Panc1 (cell line): ENCODE measurements at regions not wholly inside any gene's neighbourhood (a gene's known extent, or its start where the extent isn't known, plus 50 kb on each side); places are given as distances from the start of the nearest gene placed in this dataset.

Experiments
- CTCF ChIP-seq: fragments of 450-650 bp; IDR thresholded peaks from 2 replicates; pipeline ENCODE4 v1.5.1; 2017; ENCODE audit warnings: mild to moderate bottlenecking
- POLR2AphosphoS5 ChIP-seq: IDR thresholded peaks from 2 replicates; pipeline ENCODE4 v1.6.1; 2012; ENCODE audit warnings: mild to moderate bottlenecking, low read depth, low read length, moderate library complexity
- TCF7L2 ChIP-seq: IDR thresholded peaks from 2 replicates; pipeline ENCODE4 v1.6.1; 2011; ENCODE audit warnings: mild to moderate bottlenecking, low read depth, low read length, inconsistent platforms

- TF ChIP-seq TCF7L2 (no peak), CTCF (no peak), POLR2AphosphoS5 (no peak)
Observed at GRCh38 chr6:159615918-159616317, 77.1 kb downstream of the SOD2 start.
